HCT116 (cell line): ENCODE measurements at regions not wholly inside any gene's neighbourhood (a gene's known extent, or its start where the extent isn't known, plus 50 kb on each side); places are given as distances from the start of the nearest gene placed in this dataset.

Experiments used
- ATAC-seq: fragments of 200-7000 bp; cut with Tn5 transposase; 2 replicates; pipeline ENCODE4 v1.9.1; 2020; ENCODE audit warnings: mild to moderate bottlenecking, moderate library complexity
- BruUV-seq: library from RNA; stranded (reverse); fragments of 400-500 nt; replicated peaks from 2 replicates; lab custom pipeline; 2021; lab: Mats Ljungman, UMichigan
- CTCF ChIA-PET: fragments of 300-600 bp; sonication (Branson Sonifier 250); formaldehyde crosslinking; loops from one replicate; lab custom pipeline; 2021; ENCODE audit warnings: antibody characterized with exemption; lab: Charles Lee
- POLR2A ChIA-PET: fragments of 300-600, 350-600 bp; sonication (Branson Sonifier 250); formaldehyde crosslinking; loops from one replicate; lab custom pipeline; 2021; ENCODE audit warnings: antibody characterized with exemption; lab: Charles Lee
- RAD21 ChIA-PET, 2 experiments: fragments of 300-600 bp; sonication (Branson Sonifier 250); formaldehyde crosslinking; loops; one replicate each; lab custom pipeline; 2023; ENCODE audit warnings: low total read pairs in 2 of 2; ENCODE audit not compliant: uncharacterized antibody in 2 of 2, unreplicated experiment in 2 of 2, low non-redundant PET in 1 of 2; lab: Charles Lee
- DNase-seq: peaks from one replicate; pipeline ENCODE4 v3.0.0-alpha.2; 2010; ENCODE audit warnings: low read depth, low spot score
- H2AFZ ChIP-seq: fragments of 200-600 bp; shearing (Covaris generic), sonication (generic); 2 replicates; pipeline ENCODE4 v1.6.1; 2017; ENCODE audit warnings: low read depth, mixed run types, mixed read lengths, antibody characterized with exemption, low read length; ENCODE audit not compliant: poor library complexity, severe bottlenecking
- H3K27ac ChIP-seq: 2 replicates; pipeline ENCODE4 v1.5.1; 2012; ENCODE audit warnings: low read depth, low read length
- H3K27me3 ChIP-seq: fragments of 200-600 bp; sonication (generic); 2 replicates; pipeline ENCODE4 v1.6.1; 2016; ENCODE audit warnings: mixed run types, low read length, mixed read lengths; ENCODE audit not compliant: insufficient read depth
- H3K36me3 ChIP-seq, 2 experiments: fragments of 200-500 bp in 1 of 2; fragments of 200-600 bp in 1 of 2; sonication (Bioruptor generic) in 1 of 2; sonication (generic) in 1 of 2; 2 replicates each; pipeline versions ENCODE4 v1.5.1 to v1.6.1; 2014 to 2016; ENCODE audit warnings: low read length in 2 of 2, inconsistent platforms in 1 of 2, mixed read lengths in 1 of 2, mixed run types in 1 of 2; ENCODE audit not compliant: insufficient read depth in 2 of 2, control insufficient read depth in 1 of 2
- H3K4me1 ChIP-seq, 2 experiments: fragments of 200-600 bp in 1 of 2; sonication (generic) in 1 of 2; 2 replicates each; pipeline versions ENCODE4 v1.5.1 to v1.6.1; 2012 to 2017; ENCODE audit warnings: low read length in 2 of 2, inconsistent platforms in 1 of 2, mild to moderate bottlenecking in 1 of 2, mixed read lengths in 1 of 2, mixed run types in 1 of 2, moderate library complexity in 1 of 2; ENCODE audit not compliant: insufficient read depth in 2 of 2, control insufficient read depth in 1 of 2
- H3K4me2 ChIP-seq: fragments of 200-600 bp; sonication (generic); 2 replicates; pipeline ENCODE4 v1.6.1; 2017; ENCODE audit warnings: mixed run types, low read length, mixed read lengths
- H3K4me3 ChIP-seq, 2 experiments: fragments of 200-600 bp in 1 of 2; sonication (generic) in 1 of 2; replicated peaks in 1 of 2; 2 replicates each; pipeline ENCODE4 v1.5.1; 2011 to 2016; ENCODE audit warnings: low read length in 2 of 2, control low read depth in 1 of 2, low read depth in 1 of 2, mild to moderate bottlenecking in 1 of 2, mixed read lengths in 1 of 2, mixed run types in 1 of 2
- H3K79me2 ChIP-seq: fragments of 200-600 bp; sonication (generic); 2 replicates; pipeline ENCODE4 v1.6.1; 2017; ENCODE audit warnings: mild to moderate bottlenecking, mixed run types, low read length, moderate library complexity, mixed read lengths; ENCODE audit not compliant: insufficient read depth
- H3K9ac ChIP-seq: fragments of 200-600 bp; sonication (generic); 2 replicates; pipeline ENCODE4 v1.6.1; 2016; ENCODE audit warnings: low read length, mixed read lengths
- H3K9me2 ChIP-seq: fragments of 200-600 bp; sonication (generic), shearing (Covaris generic); 2 replicates; pipeline ENCODE4 v1.6.1; 2017; ENCODE audit warnings: mixed run types, mild to moderate bottlenecking, moderate library complexity; ENCODE audit not compliant: insufficient read depth
- H3K9me3 ChIP-seq, 2 experiments: fragments of 200-500 bp in 1 of 2; fragments of 200-600 bp in 1 of 2; sonication (Bioruptor generic) in 1 of 2; sonication (generic) in 1 of 2; 2 replicates each; pipeline ENCODE4 v1.6.1; 2014 to 2017; ENCODE audit warnings: low read length in 2 of 2, mixed read lengths in 2 of 2, inconsistent platforms in 1 of 2, low read depth in 1 of 2, mild to moderate bottlenecking in 1 of 2, mixed run types in 1 of 2, moderate library complexity in 1 of 2; ENCODE audit not compliant: control insufficient read depth in 1 of 2, insufficient read depth in 1 of 2
- H4K20me1 ChIP-seq: fragments of 200-600 bp; sonication (generic), shearing (Covaris generic); 2 replicates; pipeline ENCODE4 v1.6.1; 2017; ENCODE audit warnings: mixed run types, mild to moderate bottlenecking, moderate library complexity; ENCODE audit not compliant: insufficient read depth
- CBX3 ChIP-seq: IDR thresholded peaks from 2 replicates; pipeline ENCODE4 v1.6.1; 2012; ENCODE audit warnings: low read depth
- CEBPB ChIP-seq: IDR thresholded peaks from 2 replicates; pipeline ENCODE4 v1.6.1; 2012; ENCODE audit warnings: low read depth
- EGR1 ChIP-seq: IDR thresholded peaks from 2 replicates; pipeline ENCODE4 v1.6.1; 2012; ENCODE audit warnings: low read depth
- ELF1 ChIP-seq: IDR thresholded peaks from 2 replicates; pipeline ENCODE4 v1.6.1; 2012; ENCODE audit warnings: low read depth, borderline replicate concordance
- EZH2phosphoT487 ChIP-seq: fragments of 200-600 bp; IDR thresholded peaks from 2 replicates; pipeline ENCODE4 v1.6.1; 2018; ENCODE audit warnings: antibody characterized with exemption, borderline replicate concordance
- FOSL1 ChIP-seq: IDR thresholded peaks from 2 replicates; pipeline ENCODE4 v1.6.1; 2012; ENCODE audit warnings: low read depth
- JUND ChIP-seq: IDR thresholded peaks from 2 replicates; pipeline ENCODE4 v1.6.1; 2012
- POLR2A ChIP-seq: IDR thresholded peaks from 2 replicates; pipeline ENCODE4 v1.7.0; 2011; ENCODE audit warnings: borderline replicate concordance; ENCODE audit not compliant: insufficient read depth, insufficient read length; ENCODE audit errors: extremely low read depth
- RAD21 ChIP-seq: IDR thresholded peaks from 2 replicates; pipeline ENCODE4 v1.6.1; 2012; ENCODE audit warnings: low read depth, mild to moderate bottlenecking
- SIN3A ChIP-seq: IDR thresholded peaks from 2 replicates; pipeline ENCODE4 v1.6.1; 2012; ENCODE audit warnings: low read depth
- SP1 ChIP-seq: IDR thresholded peaks from 2 replicates; pipeline ENCODE4 v1.6.1; 2012; ENCODE audit warnings: low read depth
- SRF ChIP-seq: IDR thresholded peaks from 2 replicates; pipeline ENCODE4 v1.6.1; 2012; ENCODE audit warnings: low read depth
- TCF7L2 ChIP-seq: IDR thresholded peaks from 2 replicates; pipeline ENCODE4 v1.7.0; 2011; ENCODE audit warnings: borderline replicate concordance, inconsistent platforms; ENCODE audit not compliant: insufficient read depth, insufficient read length; ENCODE audit errors: extremely low read depth
- YY1 ChIP-seq: IDR thresholded peaks from 2 replicates; pipeline ENCODE4 v1.6.1; 2011; ENCODE audit warnings: low read length, low read depth, moderate library complexity, mild to moderate bottlenecking; ENCODE audit not compliant: insufficient replicate concordance; ENCODE audit errors: extremely low read depth
- ZBTB33 ChIP-seq: IDR thresholded peaks from 2 replicates; pipeline ENCODE4 v1.6.1; 2011; ENCODE audit warnings: mild to moderate bottlenecking, low read length, moderate library complexity; ENCODE audit not compliant: insufficient replicate concordance; ENCODE audit errors: extremely low read depth
- ZFX ChIP-seq: fragments of 450-650 bp; IDR thresholded peaks from 2 replicates; pipeline ENCODE4 v1.6.1; 2017
- ZNF274 ChIP-seq: fragments of 200-500 bp; sonication (Bioruptor generic); IDR thresholded peaks from 2 replicates; pipeline ENCODE4 v1.6.1; 2014; ENCODE audit warnings: mild to moderate bottlenecking, low read depth, low read length, inconsistent platforms
- intact Hi-C: fragments of 100-400 bp; cut with micrococcal nuclease; formaldehyde crosslinking; loops from 2 replicates; pipeline ENCODE4 v1.10.0; 2022
- TF ChIP-seq, protein P1 (sequence below): IDR thresholded peaks from 2 replicates; pipeline ENCODE4 v1.6.1; 2012
- TF ChIP-seq, protein P2 (sequence below): IDR thresholded peaks from 2 replicates; pipeline ENCODE4 v1.6.1; 2012; ENCODE audit warnings: low read depth

GRCh38 chr9:135378751-135379150 is 100.8 kb upstream of the PPP1R26 start (continued):
- no peak for TF ChIP-seq CEBPB
- TF ChIP-seq SP1: no peak
- TF ChIP-seq RAD21: no peak
- no peak for TF ChIP-seq YY1
- TF ChIP-seq FOSL1: no peak
- TF ChIP-seq ELF1: no peak
- TF ChIP-seq, all 23 proteins: peak for 0

- DNase-seq: no peak
- Histone ChIP-seq H3K9ac (no peak overlapping the region), H4K20me1 (no peaks in the 10 kb centered on the region), H3K79me2 (no peaks in the 10 kb centered on the region), H2AFZ (no peak overlapping the region), H3K4me1 (peaks cover 0 to 5% of the 10 kb centered on the region in 2 experiments; a peak in 1 of 4 replicates), H3K9me3 (no peaks in the 10 kb centered on the region), H3K36me3 (no peaks in the 10 kb centered on the region), H3K27me3 (no peaks in the 10 kb centered on the region), H3K27ac (no peak overlapping the region), H3K9me2 (no peaks in the 10 kb centered on the region), H3K4me3 (no peak overlapping the region), H3K4me2 (no peak overlapping the region)
- intact Hi-C loops: no loop called here
- ChIA-PET POLR2A (no interaction called here), RAD21 (no interaction called here), CTCF (no interaction called here)
- no peak; the same call in 1 of the 2 replicates for ATAC-seq
- BruUV-seq: no TSS peak
- TF ChIP-seq ZFX: no peak
- TF ChIP-seq EZH2phosphoT487: no peak
- no peak for TF ChIP-seq FOSL1
- TF ChIP-seq CBX3: no peak
- TF ChIP-seq JUND: no peak
- TF ChIP-seq SP1: no peak
- no peak for TF ChIP-seq ELF1
- TF ChIP-seq, protein P1, sequence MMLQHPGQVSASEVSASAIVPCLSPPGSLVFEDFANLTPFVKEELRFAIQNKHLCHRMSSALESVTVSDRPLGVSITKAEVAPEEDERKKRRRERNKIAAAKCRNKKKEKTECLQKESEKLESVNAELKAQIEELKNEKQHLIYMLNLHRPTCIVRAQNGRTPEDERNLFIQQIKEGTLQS: no peak
- no peak for TF ChIP-seq SRF
- TF ChIP-seq ZNF274: no peak
- TF ChIP-seq, protein P2, sequence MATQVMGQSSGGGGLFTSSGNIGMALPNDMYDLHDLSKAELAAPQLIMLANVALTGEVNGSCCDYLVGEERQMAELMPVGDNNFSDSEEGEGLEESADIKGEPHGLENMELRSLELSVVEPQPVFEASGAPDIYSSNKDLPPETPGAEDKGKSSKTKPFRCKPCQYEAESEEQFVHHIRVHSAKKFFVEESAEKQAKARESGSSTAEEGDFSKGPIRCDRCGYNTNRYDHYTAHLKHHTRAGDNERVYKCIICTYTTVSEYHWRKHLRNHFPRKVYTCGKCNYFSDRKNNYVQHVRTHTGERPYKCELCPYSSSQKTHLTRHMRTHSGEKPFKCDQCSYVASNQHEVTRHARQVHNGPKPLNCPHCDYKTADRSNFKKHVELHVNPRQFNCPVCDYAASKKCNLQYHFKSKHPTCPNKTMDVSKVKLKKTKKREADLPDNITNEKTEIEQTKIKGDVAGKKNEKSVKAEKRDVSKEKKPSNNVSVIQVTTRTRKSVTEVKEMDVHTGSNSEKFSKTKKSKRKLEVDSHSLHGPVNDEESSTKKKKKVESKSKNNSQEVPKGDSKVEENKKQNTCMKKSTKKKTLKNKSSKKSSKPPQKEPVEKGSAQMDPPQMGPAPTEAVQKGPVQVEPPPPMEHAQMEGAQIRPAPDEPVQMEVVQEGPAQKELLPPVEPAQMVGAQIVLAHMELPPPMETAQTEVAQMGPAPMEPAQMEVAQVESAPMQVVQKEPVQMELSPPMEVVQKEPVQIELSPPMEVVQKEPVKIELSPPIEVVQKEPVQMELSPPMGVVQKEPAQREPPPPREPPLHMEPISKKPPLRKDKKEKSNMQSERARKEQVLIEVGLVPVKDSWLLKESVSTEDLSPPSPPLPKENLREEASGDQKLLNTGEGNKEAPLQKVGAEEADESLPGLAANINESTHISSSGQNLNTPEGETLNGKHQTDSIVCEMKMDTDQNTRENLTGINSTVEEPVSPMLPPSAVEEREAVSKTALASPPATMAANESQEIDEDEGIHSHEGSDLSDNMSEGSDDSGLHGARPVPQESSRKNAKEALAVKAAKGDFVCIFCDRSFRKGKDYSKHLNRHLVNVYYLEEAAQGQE: no peak
- no peak for TF ChIP-seq RAD21
- no peak for TF ChIP-seq TCF7L2
- TF ChIP-seq YY1: no peak
- TF ChIP-seq CEBPB: no peak
- TF ChIP-seq ZBTB33: no peak
- TF ChIP-seq POLR2A: no peak
- TF ChIP-seq SIN3A: no peak
- no peak for TF ChIP-seq EGR1
These were observed 99.9 kb upstream of the PPP1R26 start for GRCh38 chr9:135379540-135380267.
